PFSK-1 (cell line): ENCODE measurements at regions not wholly inside any gene's neighbourhood (a gene's known extent, or its start where the extent isn't known, plus 50 kb on each side); places are given as distances from the start of the nearest gene placed in this dataset.

Experiments
- POLR2AphosphoS5 ChIP-seq: IDR thresholded peaks from 2 replicates; pipeline ENCODE4 v1.6.1; 2012; ENCODE audit warnings: low read depth, mild to moderate bottlenecking, control low read depth, low read length, moderate library complexity
- SIN3A ChIP-seq: IDR thresholded peaks from 2 replicates; pipeline ENCODE4 v1.6.1; 2012; ENCODE audit warnings: mild to moderate bottlenecking, low read length, moderate library complexity, borderline replicate concordance; ENCODE audit not compliant: insufficient read depth

DNA sequence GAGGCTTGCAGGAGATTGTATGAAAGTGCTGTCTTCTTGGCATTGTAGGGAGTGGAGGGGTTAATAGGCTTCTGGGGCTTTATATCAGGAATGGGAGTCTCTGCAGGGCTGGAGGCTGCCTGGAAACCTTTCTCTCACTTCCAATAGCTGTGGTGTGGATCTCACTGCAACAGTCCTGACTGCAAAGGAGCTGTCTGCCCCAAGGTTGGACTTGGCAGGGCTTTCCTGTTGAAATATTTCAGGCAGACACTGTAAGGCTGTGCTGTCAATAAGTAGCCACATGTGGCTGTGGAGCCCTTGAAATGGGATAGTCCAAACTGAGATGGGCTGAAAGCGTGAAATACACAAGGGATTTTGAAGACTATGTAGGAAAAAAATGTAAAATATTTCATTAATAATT lies 399.1 kb upstream of the SPRED2 start:
- TF ChIP-seq POLR2AphosphoS5: no peak
- TF ChIP-seq SIN3A: no peak
